Vagina (tissue), 2 donors: ENCODE measurements at regions not wholly inside any gene's neighbourhood (a gene's known extent, or its start where the extent isn't known, plus 50 kb on each side); places are given as distances from the start of the nearest gene placed in this dataset.

Experiments
- DNase-seq, 2 donors: peaks; one replicate each; pipeline ENCODE4 v3.0.0-alpha.2; 2017; ENCODE audit errors: extremely low spot score in 2 of 2
- H3K27ac ChIP-seq: fragments of 200-600 bp; sonication (generic); one replicate; pipeline ENCODE4 v1.5.1; 2019
- H3K27me3 ChIP-seq: fragments of 200-600 bp; sonication (generic); one replicate; pipeline ENCODE4 v1.5.1; 2019
- H3K36me3 ChIP-seq, 2 donors: fragments of 200-600 bp; sonication (generic); one replicate each; pipeline ENCODE4 v1.5.1; 2017 to 2019
- H3K4me1 ChIP-seq: fragments of 200-600 bp; sonication (generic); one replicate; pipeline ENCODE4 v1.5.1; 2019
- H3K4me3 ChIP-seq, 2 donors: fragments of 200-600 bp; sonication (generic); 1 replicate in 1 of 2; 2 replicates in 1 of 2; pipeline ENCODE4 v1.5.1; 2016 to 2019
- H3K9me3 ChIP-seq: fragments of 200-600 bp; sonication (generic); one replicate; pipeline ENCODE4 v1.5.1; 2019
- CTCF ChIP-seq, 3 experiments: fragments of 450-650 bp in 2 of 3; fragments of 200-600 bp in 1 of 3; sonication (generic) in 1 of 3; IDR thresholded peaks; one replicate each; pipeline ENCODE4 v1.5.1; 2017 to 2019; ENCODE audit warnings: antibody characterized with exemption in 3 of 3, mild to moderate bottlenecking in 2 of 3, moderate library complexity in 2 of 3
- POLR2A ChIP-seq, 2 donors: fragments of 450-650 bp; IDR thresholded peaks; one replicate each; pipeline ENCODE4 v1.6.1; 2017; ENCODE audit warnings: antibody characterized with exemption in 2 of 2, mild to moderate bottlenecking in 2 of 2, moderate library complexity in 2 of 2
- POLR2AphosphoS5 ChIP-seq, 2 donors: sonication (generic); formaldehyde crosslinking; IDR thresholded peaks; one replicate each; pipeline ENCODE4 v1.9.0; 2017; ENCODE audit warnings: antibody characterized with exemption in 2 of 2, mild to moderate bottlenecking in 2 of 2, low read depth in 1 of 2; ENCODE audit not compliant: insufficient read depth in 1 of 2
- intact Hi-C: fragments of 100-400 bp; cut with DNase I; formaldehyde crosslinking; loops from one replicate; pipeline ENCODE4 v1.15.1; 2023

- Histone ChIP-seq H3K4me3 (no peak overlapping the region), H3K27me3 (no peaks in the 10 kb centered on the region), H3K27ac (no peak overlapping the region), H3K9me3 (no peaks in the 10 kb centered on the region), H3K4me1 (no peaks in the 10 kb centered on the region), H3K36me3 (no peaks in the 10 kb centered on the region)
- intact Hi-C loops: no loop called here
- no peak for DNase-seq
- TF ChIP-seq CTCF (IDR thresholded peaks at IDR 0.05) (no peak), POLR2AphosphoS5 (IDR thresholded peaks at IDR 0.05; ENCODE audit: insufficient read depth in 1 of 2, low read depth in 1 of 2) (no peak), POLR2A (IDR thresholded peaks at IDR 0.05) (no peak)
These were observed 439.7 kb downstream of the CCSER2 start for GRCh38 chr10:84768132-84768531.

- Histone ChIP-seq H3K4me1 (no peaks in the 10 kb centered on the region), H3K27ac (no peak overlapping the region), H3K27me3 (no peaks in the 10 kb centered on the region), H3K36me3 (no peaks in the 10 kb centered on the region), H3K4me3 (no peak overlapping the region), H3K9me3 (no peaks in the 10 kb centered on the region)
- no peak for DNase-seq
- no peak for TF ChIP-seq POLR2AphosphoS5 (IDR thresholded peaks at IDR 0.05; ENCODE audit: insufficient read depth in 1 of 2, low read depth in 1 of 2)
- TF ChIP-seq POLR2A (IDR thresholded peaks at IDR 0.05): no peak
- TF ChIP-seq CTCF (IDR thresholded peaks at IDR 0.05): no peak
- intact Hi-C loops: no loop called here
These were observed 442.4 kb downstream of the CCSER2 start for GRCh38 chr10:84770824-84771223.

- intact Hi-C loops: no loop called here
- Histone ChIP-seq H3K9me3 (no peaks in the 10 kb centered on the region), H3K36me3 (no peaks in the 10 kb centered on the region), H3K4me3 (no peak overlapping the region), H3K27ac (no peak overlapping the region), H3K27me3 (no peaks in the 10 kb centered on the region), H3K4me1 (no peaks in the 10 kb centered on the region)
- TF ChIP-seq POLR2A (IDR thresholded peaks at IDR 0.05): no peak
- TF ChIP-seq POLR2AphosphoS5 (IDR thresholded peaks at IDR 0.05; ENCODE audit: insufficient read depth in 1 of 2, low read depth in 1 of 2): no peak
- no peak for TF ChIP-seq CTCF (IDR thresholded peaks at IDR 0.05)
- DNase-seq: no peak
These were observed 455.0 kb downstream of the CCSER2 start for GRCh38 chr10:84783386-84783785.

GRCh38 chr10:84783909-84784308, 455.5 kb downstream of the CCSER2 start:
- H3K27me3 ChIP-seq: no peaks in the 10 kb centered on the region
- no peak for DNase-seq
- no peak for TF ChIP-seq CTCF (IDR thresholded peaks at IDR 0.05)
- TF ChIP-seq POLR2AphosphoS5 (IDR thresholded peaks at IDR 0.05; ENCODE audit: insufficient read depth in 1 of 2, low read depth in 1 of 2): no peak
- no peak for TF ChIP-seq POLR2A (IDR thresholded peaks at IDR 0.05)
- no peaks in the 10 kb centered on the region for H3K4me1 ChIP-seq
- H3K9me3 ChIP-seq: no peaks in the 10 kb centered on the region
- intact Hi-C loops: no loop called here
- no peaks in the 10 kb centered on the region for H3K36me3 ChIP-seq
- H3K27ac ChIP-seq: no peak overlapping the region
- no peak overlapping the region for H3K4me3 ChIP-seq

GRCh38 chr10:84784749-84785148, 456.4 kb downstream of the CCSER2 start:
- DNase-seq: no peak
- Histone ChIP-seq H3K9me3 (no peaks in the 10 kb centered on the region), H3K4me3 (no peak overlapping the region), H3K36me3 (no peaks in the 10 kb centered on the region), H3K27ac (no peak overlapping the region), H3K4me1 (no peaks in the 10 kb centered on the region), H3K27me3 (no peaks in the 10 kb centered on the region)
- intact Hi-C loops: no loop called here
- TF ChIP-seq POLR2AphosphoS5 (IDR thresholded peaks at IDR 0.05; ENCODE audit: insufficient read depth in 1 of 2, low read depth in 1 of 2) (no peak), POLR2A (IDR thresholded peaks at IDR 0.05) (no peak), CTCF (IDR thresholded peaks at IDR 0.05) (no peak)
